SK-N-MC (cell line): ENCODE measurements at regions not wholly inside any gene's neighbourhood (a gene's known extent, or its start where the extent isn't known, plus 50 kb on each side); places are given as distances from the start of the nearest gene placed in this dataset.

Source experiments
- EZH2 ChIP-seq: fragments of 200-600 bp; sonication (generic); IDR thresholded peaks from one replicate; pipeline ENCODE4 v1.6.1; 2017; ENCODE audit warnings: antibody characterized with exemption
- POLR2AphosphoS5 ChIP-seq: IDR thresholded peaks from 2 replicates; pipeline ENCODE4 v1.6.1; 2012; ENCODE audit warnings: mild to moderate bottlenecking, low read depth, low read length, borderline replicate concordance

DNA sequence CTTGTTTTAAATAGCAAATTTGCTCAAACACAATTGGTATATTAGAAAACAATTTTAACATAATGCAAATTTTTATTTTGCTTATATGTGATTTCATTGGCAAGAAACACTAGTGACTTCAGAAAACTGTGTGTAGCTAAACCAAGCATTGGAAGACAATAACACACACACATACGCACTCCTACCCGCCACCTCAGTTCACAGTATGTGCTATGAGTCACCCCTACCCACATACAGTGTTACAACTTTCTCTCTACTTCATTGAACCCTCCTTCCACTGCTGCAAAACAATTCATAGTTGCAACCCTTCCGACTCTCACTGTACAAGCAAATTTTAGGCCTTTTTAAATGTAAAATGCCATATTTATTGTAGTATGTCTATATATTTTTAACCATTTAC lies 119.9 kb upstream of the THSD7A start:
- TF ChIP-seq POLR2AphosphoS5 (no peak), EZH2 (no peak)
